GM21390 (cell line): ENCODE measurements at regions not wholly inside any gene's neighbourhood (a gene's known extent, or its start where the extent isn't known, plus 50 kb on each side); places are given as distances from the start of the nearest gene placed in this dataset.

Source experiments
- ATAC-seq: cut with Tn5 transposase; IDR thresholded peaks from one replicate; pipeline ENCODE4 v1.9.1; 2021; ENCODE audit not compliant: unreplicated experiment

DNA sequence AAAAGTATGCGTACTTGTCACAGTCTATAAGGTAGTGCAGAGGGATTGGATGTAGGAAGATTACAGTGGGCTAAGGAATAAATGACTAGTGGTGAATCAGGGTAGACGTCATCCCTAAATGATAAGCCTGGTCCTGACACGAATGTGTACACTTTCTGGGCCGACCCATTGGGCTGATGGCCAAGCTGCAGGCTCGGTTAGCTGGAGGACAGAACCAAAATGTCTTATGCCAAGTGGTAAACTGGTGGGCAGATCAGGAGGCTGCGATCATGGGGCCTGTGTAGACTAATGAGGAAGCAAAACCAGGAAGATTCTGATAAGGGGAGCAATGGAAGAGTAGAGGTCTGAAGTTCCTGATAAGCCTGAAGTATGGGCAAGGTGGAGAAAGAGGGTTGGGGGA, 272.8 kb upstream of the GATB start:
- no peak for ATAC-seq

DNA sequence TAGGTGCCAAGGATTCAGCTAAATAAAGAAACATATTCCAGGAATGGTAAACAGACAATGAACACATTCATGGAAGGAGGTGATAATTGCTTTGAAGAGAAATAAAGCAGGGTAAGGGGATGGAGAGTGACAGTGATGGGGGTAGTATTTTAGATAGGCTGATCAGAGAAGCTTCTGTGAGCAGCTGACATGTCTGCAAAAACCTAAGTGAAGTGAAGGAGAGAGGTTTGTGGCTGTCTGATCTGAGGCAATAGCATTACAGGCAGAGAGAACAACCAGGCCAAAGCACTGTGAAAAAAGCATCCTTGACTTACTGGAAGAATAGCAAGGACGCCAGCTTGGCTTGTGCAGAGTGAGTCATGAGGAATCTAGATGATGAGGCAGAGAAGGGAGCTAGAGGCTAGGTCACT, 271.9 kb upstream of the GATB start:
- no peak for ATAC-seq

GRCh38 chr4:152029631-152030030, 268.8 kb upstream of the GATB start:
- no peak for ATAC-seq

GRCh38 chr4:152028131-152028530, 267.3 kb upstream of the GATB start:
- peak; percentile 67 for ATAC-seq

DNA sequence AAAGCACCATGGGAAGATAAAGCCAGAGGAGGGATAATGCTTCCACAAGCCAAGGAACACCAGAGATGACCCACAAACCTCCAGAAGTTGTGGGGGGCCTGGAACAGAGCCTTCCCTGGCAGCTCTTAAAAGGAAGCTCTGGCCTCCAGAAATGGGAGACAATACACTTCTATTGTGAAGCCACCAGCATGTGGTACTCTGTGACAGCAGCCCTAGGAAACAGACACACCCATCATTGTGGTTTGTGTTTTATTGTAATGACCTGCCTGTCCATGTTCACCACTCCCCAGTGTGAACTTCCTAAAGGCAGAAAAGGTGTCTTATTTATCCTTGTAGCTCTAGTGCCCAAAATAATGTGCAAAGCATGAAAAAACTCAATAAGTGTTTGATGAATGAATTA, 264.1 kb upstream of the GATB start:
- no peak for ATAC-seq

DNA sequence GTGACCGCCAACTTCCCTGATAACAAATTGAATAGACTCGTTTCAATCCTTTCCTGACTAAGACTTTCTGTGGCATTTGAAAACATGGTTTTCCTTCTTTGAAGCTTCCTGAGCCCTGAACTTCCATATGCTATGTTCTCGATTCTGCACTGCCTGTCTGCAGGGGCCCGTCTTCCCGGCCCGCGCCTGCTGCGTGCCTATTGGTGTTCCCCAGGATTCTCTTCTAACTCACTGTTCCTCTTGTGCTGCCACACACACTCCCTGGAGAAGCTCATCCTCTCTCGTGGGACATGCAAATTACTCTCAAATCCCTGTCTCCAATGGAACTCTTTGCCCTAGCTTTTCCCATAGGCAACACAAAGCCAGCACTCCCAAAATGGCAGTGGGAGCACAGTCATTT, 262.9 kb upstream of the GATB start:
- no peak for ATAC-seq

DNA sequence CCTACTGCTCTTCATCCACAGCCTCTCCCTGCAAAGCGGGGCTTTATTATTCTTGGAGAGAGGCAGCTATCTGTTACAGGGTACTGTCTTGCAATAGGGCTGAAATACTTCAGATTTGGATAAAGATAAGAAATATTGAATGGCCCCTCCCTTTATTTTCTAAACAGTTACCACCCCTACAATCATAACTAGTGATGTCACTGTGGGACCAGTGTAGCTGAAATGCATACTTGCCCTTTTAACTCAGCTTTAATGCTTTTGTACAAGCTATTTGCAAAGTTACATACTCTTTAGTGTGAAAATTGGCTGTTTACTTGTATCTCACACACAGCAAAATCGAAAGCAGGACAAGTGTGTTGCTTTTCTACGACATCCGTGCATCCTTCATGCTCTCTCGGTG, 261.7 kb upstream of the GATB start:
- ATAC-seq, result no peak

GRCh38 chr4:152021788-152022438, 261.1 kb upstream of the GATB start:
- no peak for ATAC-seq

DNA sequence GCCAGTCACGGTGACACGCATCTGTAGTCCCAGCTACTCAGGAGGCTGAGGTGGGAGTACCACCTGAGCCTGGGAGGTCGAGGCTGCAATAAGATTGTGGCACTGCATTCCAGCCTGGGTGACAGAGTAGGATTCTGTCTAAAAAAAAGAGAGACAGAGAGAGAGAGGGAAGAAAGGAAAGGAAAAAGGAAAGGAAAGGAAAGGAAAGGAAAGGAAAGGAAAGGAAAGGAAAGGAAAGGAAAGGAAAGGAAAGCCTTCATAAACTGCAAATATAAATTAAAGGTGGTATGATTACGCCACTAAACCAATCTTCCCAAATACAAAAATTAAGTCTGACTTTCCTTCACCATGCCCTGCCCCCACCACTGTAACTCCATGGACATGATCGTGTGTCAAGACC, 259.3 kb upstream of the GATB start:
- ATAC-seq, result no peak

GRCh38 chr4:152016303-152016620, 255.5 kb upstream of the GATB start:
- ATAC-seq, result no peak

DNA sequence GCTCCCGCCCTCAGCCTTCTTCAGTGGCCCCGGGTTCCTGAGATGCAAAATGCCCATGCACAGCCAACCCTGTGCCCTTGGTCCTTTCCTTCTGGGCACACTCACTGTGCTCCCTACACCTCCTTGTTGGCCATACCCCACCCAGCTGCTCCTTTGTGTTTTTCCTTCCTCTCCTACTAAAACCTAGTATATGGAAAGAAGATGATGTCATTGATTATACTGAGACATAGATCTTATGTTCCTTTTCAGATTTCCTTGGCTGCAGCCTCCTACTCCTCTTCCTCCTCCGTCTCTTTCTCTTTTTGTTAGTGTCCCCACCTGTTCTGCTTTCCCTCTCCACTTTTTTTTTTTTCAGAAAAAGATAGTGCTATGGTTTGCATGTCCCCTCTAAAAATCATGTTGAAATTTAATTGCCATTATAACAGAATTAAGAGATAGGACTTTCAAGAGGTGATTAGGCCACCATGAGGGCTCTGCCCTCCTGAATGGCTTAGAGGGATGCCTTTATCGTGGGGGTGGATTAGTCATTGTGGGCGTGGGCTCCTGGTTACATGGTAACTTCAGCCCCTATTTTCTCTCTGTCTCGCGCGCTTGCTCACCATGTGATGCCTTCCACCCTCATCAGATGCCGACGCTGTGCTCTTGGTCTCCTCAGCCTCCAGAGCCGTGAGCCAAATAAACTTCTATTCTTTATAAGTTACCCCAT, 254.9 kb upstream of the GATB start:
- no peak for ATAC-seq

DNA sequence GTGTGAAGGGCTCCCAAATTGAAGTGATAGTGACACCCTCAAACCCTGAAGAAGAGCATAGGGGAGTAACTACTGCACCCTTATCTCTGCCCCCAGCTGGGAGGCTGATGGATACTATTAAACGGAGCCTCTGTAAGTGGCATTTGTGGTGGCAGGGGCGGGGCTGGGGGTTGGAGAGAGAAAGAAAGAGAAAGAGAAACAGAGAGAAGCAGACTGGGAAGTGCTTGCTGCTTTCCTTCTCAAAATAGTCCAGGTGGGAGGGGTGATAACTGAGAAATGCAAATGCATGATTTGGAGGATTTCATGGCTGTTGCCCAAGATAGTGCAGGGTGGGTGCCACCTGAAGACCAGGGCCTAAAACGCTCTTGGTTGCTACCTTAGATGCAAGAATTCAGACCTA, 253.5 kb upstream of the GATB start:
- peak; percentile 96 for ATAC-seq

GRCh38 chr4:152011469-152011868, 250.7 kb upstream of the GATB start:
- no peak for ATAC-seq

- ATAC-seq, result no peak
These were observed 249.9 kb upstream of the GATB start for GRCh38 chr4:152010710-152011079.

GRCh38 chr4:152009983-152010709, 249.3 kb upstream of the GATB start:
- ATAC-seq, result no peak

DNA sequence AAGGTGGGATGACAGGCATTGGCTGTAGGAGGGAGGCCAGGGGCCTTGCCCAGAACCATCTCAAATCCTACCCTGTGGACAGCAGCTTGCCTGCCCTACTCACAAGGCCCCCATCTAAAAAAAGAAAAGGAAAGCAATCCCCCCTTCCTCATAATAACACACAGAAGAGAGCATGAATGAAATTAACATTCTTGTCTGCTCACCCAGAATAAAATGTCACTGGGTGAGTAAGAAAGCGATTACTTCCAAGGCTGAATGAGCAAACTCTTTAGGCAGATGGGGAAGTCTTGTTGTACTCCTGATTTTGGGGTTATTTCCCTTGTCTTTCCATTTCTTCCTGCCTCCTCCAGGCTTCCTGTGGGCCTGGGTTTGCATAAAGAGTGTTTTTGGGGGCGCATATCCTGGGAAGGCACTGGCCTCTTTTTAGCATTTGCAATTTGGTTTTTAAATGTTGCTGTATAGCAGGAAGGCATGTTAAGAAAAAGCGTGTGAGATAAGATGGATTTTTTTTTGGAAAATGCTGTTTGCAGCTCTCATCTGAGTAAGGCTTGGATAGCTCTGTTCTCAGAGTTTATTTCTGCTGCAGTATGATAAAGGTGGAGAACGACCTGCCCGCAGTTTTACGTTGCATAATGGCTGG, 248.3 kb upstream of the GATB start:
- ATAC-seq, result no peak

GRCh38 chr4:152007111-152007510, 246.3 kb upstream of the GATB start:
- no peak for ATAC-seq

GRCh38 chr4:152004801-152005200, 244.0 kb upstream of the GATB start:
- no peak for ATAC-seq

DNA sequence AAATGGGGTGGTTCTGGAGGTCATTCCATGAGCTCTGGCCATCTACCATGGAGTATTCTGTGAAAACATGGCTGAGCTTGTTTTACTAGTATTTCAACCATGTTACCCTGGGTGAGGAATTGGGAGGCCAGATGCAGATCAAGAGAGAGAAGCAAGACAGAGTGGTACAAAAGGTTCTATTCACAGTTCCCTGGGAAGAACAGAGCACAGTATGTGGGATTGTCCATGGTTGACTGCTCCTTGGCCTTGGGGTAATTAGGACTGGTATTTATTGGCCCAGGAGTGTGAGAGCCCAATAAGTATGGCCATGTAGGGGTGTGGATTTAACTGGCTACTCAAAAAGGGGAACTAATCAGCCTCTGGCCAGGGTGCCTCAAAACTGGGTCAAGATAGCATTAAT, 239.7 kb upstream of the GATB start:
- ATAC-seq, result no peak

DNA sequence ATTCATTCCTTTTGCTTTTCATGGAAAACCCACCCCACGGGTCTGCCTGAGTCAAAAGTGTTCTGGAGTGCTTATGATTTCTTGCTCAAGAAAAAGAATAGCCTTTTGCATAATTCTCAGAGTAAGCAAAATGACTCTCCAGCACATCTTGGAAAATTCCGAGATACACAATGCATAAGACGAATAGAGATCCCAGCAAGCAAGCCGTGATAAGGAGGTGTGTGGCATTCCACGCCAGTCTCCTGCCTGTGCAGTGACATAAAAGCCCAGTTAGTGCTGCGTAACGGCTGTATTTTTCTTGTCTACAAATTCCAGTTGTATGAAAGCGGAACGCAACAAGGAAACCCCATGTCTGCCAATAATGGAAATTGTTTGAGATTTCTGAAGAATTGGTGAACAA, 237.9 kb upstream of the GATB start:
- no peak for ATAC-seq

DNA sequence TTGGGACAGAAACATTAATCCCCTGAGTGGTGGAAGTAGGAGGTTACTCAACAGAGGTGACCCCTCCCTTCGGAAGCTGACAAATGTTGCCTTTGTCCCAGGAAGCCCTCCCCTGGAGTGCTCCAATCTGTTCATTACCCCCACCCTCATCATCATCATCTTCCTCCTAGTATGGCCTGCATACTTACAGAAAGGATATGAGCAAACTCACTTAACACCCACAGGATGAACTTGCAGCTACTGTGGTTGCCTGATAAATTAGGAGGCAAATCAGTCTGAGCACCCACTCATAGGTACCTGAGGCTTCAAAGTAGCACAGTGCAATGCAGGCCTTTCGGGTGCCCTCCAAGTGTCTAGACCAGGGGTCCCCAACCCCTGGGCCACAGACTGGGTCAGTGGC, 236.7 kb upstream of the GATB start:
- ATAC-seq, result no peak

DNA sequence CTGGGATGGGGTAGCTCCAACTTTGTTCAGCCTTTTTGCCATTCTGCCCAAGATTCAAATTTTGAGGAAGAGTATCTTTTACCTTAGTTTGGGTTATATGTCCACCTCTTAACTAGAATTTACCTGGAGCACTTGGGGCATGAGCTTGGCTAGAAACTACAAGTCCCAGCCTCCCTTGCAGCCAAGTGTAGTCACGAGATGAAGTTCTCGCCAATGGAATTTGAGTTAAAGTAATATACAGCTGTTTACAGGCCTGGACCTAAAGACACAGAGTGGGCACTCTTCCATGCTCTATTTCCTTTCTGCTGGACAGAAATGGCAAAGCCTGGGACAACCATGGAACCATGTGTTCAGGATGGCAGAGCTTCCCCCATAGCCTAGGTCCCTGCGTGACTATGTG, 233.6 kb upstream of the GATB start:
- ATAC-seq, result no peak
